Omental fat pad (tissue), 3 donors: ENCODE measurements at regions not wholly inside any gene's neighbourhood (a gene's known extent, or its start where the extent isn't known, plus 50 kb on each side); places are given as distances from the start of the nearest gene placed in this dataset.

ENCODE experiments used
- ATAC-seq: fragments of 150-250 bp; one replicate; pipeline ENCODE4 v1.9.1; 2016; ENCODE audit warnings: mild to moderate bottlenecking, moderate library complexity; ENCODE audit not compliant: low FRiP score
- DNase-seq: peaks from one replicate; pipeline ENCODE4 v3.0.0-alpha.2; 2019; ENCODE audit warnings: low spot score
- CTCF ChIP-seq, 3 donors: fragments of 450-650 bp; IDR thresholded peaks; one replicate each; pipeline ENCODE4 v1.5.1; 2016 to 2017; ENCODE audit warnings: antibody characterized with exemption in 3 of 3, mild to moderate bottlenecking in 3 of 3, moderate library complexity in 2 of 3

DNA sequence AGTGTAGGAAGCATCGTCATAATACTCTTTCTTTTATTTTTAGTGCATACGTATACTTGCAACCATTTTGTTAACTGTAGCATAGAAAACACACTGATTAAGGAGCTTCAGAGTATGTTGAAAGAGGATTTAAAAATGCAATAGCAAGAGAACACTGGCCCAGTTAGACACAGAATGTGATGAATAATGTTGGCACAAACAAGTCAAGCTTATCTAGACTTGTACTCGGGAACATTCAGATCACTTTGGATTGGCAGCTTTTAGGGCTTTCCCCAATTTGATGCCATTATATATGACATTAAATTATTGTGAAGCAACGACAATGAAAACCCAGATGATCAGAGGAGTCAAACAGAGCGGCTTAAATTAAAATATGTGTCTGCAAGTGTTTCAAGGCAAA is 468.1 kb downstream of the PRKD1 start:
- no peak for TF ChIP-seq CTCF (IDR thresholded peaks at IDR 0.05)
- DNase-seq (no peak), ATAC-seq (no peak)

GRCh38 chr14:29459969-29460560 is 467.6 kb downstream of the PRKD1 start:
- no peak for TF ChIP-seq CTCF (IDR thresholded peaks at IDR 0.05)
- ATAC-seq (no peak), DNase-seq (no peak)

DNA sequence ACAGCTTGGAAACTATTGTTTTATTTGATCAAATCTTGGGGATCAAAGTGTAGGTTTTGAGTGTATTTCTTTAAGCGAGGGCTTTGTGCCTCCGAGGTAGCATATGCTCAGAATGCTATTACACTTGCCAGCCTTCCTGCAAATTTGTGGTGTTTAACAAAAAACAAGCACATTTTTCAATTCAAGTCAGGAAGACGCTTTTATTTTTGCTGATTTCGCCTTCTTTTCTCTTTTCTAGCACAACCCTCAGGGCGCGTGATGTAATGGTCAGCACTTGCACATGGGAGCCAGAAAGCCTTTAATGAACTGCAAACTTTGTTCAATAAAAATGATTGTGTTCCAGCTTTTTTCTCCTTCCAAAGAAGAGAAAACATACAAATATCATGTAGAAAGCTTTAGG is 466.5 kb downstream of the PRKD1 start:
- DNase-seq (no peak), ATAC-seq (no peak)
- no peak for TF ChIP-seq CTCF (IDR thresholded peaks at IDR 0.05)

DNA sequence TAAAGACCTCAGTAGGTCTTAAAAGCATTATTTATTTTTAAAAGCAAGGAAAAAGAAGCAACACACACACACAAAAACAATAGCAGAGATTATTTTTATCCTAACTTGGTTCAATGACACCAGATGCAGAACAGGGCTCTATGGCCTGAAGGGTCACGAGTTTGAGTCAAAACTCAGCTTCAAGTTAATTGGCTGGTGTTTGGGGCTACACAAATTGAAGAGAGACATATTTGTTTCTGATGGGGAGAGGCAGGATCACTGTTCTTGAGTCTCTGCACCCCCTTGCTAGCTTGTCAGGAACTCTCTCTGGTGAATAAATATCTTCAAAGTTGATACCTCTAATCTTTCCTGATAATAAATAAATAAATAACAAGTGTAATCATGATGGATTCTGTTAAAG is 466.1 kb downstream of the PRKD1 start:
- no peak for TF ChIP-seq CTCF (IDR thresholded peaks at IDR 0.05)
- DNase-seq: no peak
- ATAC-seq: no peak

- TF ChIP-seq CTCF (IDR thresholded peaks at IDR 0.05): no peak
- no peak for ATAC-seq
These were observed 465.3 kb downstream of the PRKD1 start for GRCh38 chr14:29462321-29462720.

DNA sequence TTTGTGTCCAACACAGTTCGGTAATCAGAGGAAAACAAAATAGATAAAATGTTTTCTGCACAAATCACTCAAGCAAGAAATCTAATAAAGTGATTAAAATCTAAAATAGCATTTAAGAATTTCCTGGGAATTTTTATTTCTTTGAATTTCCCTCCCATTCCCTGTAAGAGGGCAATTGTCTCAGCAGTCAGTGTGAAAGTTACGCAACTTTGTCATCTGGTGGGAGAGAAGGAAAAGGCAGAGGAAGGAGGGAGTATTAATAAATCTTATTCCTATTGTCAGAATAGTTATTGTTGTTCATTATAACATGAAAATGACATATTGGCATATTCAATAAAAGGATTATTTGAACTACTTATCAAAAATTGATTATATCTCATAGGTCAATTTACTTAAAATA is 464.9 kb downstream of the PRKD1 start:
- DNase-seq (no peak), ATAC-seq (no peak)
- TF ChIP-seq CTCF (IDR thresholded peaks at IDR 0.05): no peak

More at GRCh38 chr14:29462321-29462720, 465.3 kb downstream of the PRKD1 start:
- no peak for DNase-seq

DNA sequence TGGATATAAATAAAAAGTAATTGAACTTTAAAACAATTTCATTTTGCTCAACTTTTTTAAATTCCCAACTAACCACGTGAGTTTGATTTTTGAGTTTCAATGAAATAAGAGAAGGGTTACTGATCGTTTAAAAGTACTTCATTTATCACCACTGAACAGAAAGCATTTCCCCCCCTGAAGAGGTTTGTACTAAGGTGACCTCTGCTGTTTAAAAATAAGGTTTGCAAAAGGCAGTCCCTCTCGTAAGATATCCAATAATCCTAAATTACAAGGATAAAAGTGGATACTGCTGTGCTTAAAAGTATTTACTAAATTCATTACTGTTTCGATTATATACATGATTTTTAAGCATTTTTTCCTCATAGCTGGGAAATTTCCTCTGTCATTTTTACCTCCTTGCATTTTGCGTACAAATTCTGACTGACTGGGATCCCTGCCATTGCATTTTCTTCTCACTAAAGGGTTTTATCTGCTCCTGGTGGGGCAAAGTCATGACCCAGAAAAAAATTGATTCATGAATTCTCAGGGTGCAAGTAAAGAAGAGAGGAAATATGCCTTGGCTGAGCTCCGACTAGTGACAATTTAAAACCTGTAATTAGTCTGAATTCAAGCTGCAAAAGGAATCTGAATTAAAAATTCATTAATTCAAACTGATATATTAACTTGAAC is 463.8 kb downstream of the PRKD1 start:
- DNase-seq (no peak), ATAC-seq (no peak)
- TF ChIP-seq CTCF (IDR thresholded peaks at IDR 0.05): no peak
